Fibroblast of villous mesenchyme (primary cell): ENCODE measurements at regions not wholly inside any gene's neighbourhood (a gene's known extent, or its start where the extent isn't known, plus 50 kb on each side); places are given as distances from the start of the nearest gene placed in this dataset.

Experiments used
- DNase-seq: peaks from one replicate; pipeline ENCODE4 v3.0.0-alpha.2; 2010; ENCODE audit warnings: low read depth
- H3K4me3 ChIP-seq: 2 replicates; pipeline ENCODE4 v1.5.1; 2011; ENCODE audit warnings: low read depth, mild to moderate bottlenecking, low read length
- CTCF ChIP-seq: IDR thresholded peaks from 2 replicates; pipeline ENCODE4 v1.5.1; 2012; ENCODE audit warnings: low read depth, mild to moderate bottlenecking, low read length; ENCODE audit not compliant: insufficient read depth

GRCh38 chr6:20350215-20350614 lies 51.5 kb upstream of the E2F3 start:
- no peak overlapping the region for H3K4me3 ChIP-seq
- peak; percentile 91 for DNase-seq
- no peak for TF ChIP-seq CTCF

GRCh38 chr6:20351534-20351933 lies 50.1 kb upstream of the E2F3 start:
- no peak overlapping the region for H3K4me3 ChIP-seq
- TF ChIP-seq CTCF, result no peak
- peak; percentile 13 for DNase-seq
